A549 (cell line): ENCODE measurements at regions not wholly inside any gene's neighbourhood (a gene's known extent, or its start where the extent isn't known, plus 50 kb on each side); places are given as distances from the start of the nearest gene placed in this dataset.

Experiments
- CEBPB ChIP-seq, 2 experiments: fragments of >200 bp in 1 of 2; sonication (Bioruptor Twin) in 1 of 2; formaldehyde crosslinking in 1 of 2; IDR thresholded peaks; 2 replicates each; pipeline ENCODE4 v1.6.1; 2012 to 2016
- CHD2 ChIP-seq: fragments of 150-350 bp; IDR thresholded peaks from 2 replicates; pipeline ENCODE4 v1.6.1; 2014; ENCODE audit warnings: low read length; ENCODE audit not compliant: partially characterized antibody
- EHMT2 ChIP-seq: fragments of 200-600 bp; sonication (generic); IDR thresholded peaks from 2 replicates; pipeline ENCODE4 v1.6.1; 2016; ENCODE audit warnings: antibody characterized with exemption, low read depth, mild to moderate bottlenecking, moderate library complexity
- HEYL ChIP-seq: fragments of 250-450 bp; sonication (Bioruptor Pico); IDR thresholded peaks from 2 replicates; pipeline ENCODE4 v1.8.0; 2021; ENCODE audit warnings: mild to moderate bottlenecking, moderate library complexity
- HOXB5 ChIP-seq: fragments of 250-450 bp; sonication (Bioruptor Pico); IDR thresholded peaks from 2 replicates; pipeline ENCODE4 v1.5.0; 2020; ENCODE audit warnings: mild to moderate bottlenecking, moderate library complexity
- KDM1A ChIP-seq: fragments of 200-600 bp; sonication (generic); IDR thresholded peaks from 2 replicates; pipeline ENCODE4 v1.6.1; 2016; ENCODE audit warnings: low read depth, mild to moderate bottlenecking
- MAFK ChIP-seq: fragments of 450-650 bp; IDR thresholded peaks from 2 replicates; pipeline ENCODE4 v1.6.1; 2014; ENCODE audit not compliant: partially characterized antibody
- PBX3 ChIP-seq: IDR thresholded peaks from 2 replicates; pipeline ENCODE4 v1.6.1; 2012
- POLR2A ChIP-seq: IDR thresholded peaks from 2 replicates; pipeline ENCODE4 v1.6.1; 2012; ENCODE audit warnings: mild to moderate bottlenecking, low read length
- RAD21 ChIP-seq, 2 experiments: fragments of >200 bp in 1 of 2; sonication (Bioruptor Twin) in 1 of 2; formaldehyde crosslinking in 1 of 2; IDR thresholded peaks in 1 of 2; conservative IDR thresholded peaks in 1 of 2; 2 replicates in 1 of 2; 3 replicates in 1 of 2; pipeline ENCODE4 v1.6.1; 2012 to 2018; ENCODE audit warnings: inconsistent platforms in 1 of 2
- RFX5 ChIP-seq: fragments of 450-650 bp; IDR thresholded peaks from 2 replicates; pipeline ENCODE4 v1.7.1; 2014; ENCODE audit warnings: antibody characterized with exemption, mild to moderate bottlenecking, moderate library complexity
- TF ChIP-seq, protein P1 (sequence below): fragments of 250-450 bp; sonication (Bioruptor Pico); IDR thresholded peaks from 2 replicates; pipeline ENCODE4 v1.5.0; 2021; ENCODE audit warnings: mild to moderate bottlenecking, moderate library complexity, borderline replicate concordance
- TF ChIP-seq, protein P2 (sequence below): fragments of >200 bp; sonication (Bioruptor Twin); formaldehyde crosslinking; IDR thresholded peaks from 3 replicates; pipeline ENCODE4 v1.5.1; 2016
- TF ChIP-seq, protein P3 (sequence below): fragments of 200-600 bp; sonication (generic); IDR thresholded peaks from 2 replicates; pipeline ENCODE4 v1.6.1; 2016; ENCODE audit warnings: antibody characterized with exemption, mild to moderate bottlenecking, moderate library complexity

GRCh38 chr16:35144212-35144932 lies 1685.0 kb downstream of the TP53TG3F start:
- TF ChIP-seq KDM1A (no peak), HEYL (CRISPR knock-in tag) (no peak), RFX5 (no peak), HOXB5 (CRISPR knock-in tag) (no peak), POLR2A (no peak), PBX3 (no peak), RAD21 (conservative IDR thresholded peaks at IDR 0.05 in 1 of 2, IDR thresholded peaks at IDR 0.05 in 1 of 2) (no peak), MAFK (no peak), CHD2 (no peak), EHMT2 (no peak), CEBPB (IDR thresholded peaks at IDR 0.05) (no peak)
- TF ChIP-seq, protein P1, sequence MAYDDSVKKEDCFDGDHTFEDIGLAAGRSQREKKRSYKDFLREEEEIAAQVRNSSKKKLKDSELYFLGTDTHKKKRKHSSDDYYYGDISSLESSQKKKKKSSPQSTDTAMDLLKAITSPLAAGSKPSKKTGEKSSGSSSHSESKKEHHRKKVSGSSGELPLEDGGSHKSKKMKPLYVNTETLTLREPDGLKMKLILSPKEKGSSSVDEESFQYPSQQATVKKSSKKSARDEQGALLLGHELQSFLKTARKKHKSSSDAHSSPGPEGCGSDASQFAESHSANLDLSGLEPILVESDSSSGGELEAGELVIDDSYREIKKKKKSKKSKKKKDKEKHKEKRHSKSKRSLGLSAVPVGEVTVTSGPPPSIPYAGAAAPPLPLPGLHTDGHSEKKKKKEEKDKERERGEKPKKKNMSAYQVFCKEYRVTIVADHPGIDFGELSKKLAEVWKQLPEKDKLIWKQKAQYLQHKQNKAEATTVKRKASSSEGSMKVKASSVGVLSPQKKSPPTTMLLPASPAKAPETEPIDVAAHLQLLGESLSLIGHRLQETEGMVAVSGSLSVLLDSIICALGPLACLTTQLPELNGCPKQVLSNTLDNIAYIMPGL, result no peak
- TF ChIP-seq, protein P2, sequence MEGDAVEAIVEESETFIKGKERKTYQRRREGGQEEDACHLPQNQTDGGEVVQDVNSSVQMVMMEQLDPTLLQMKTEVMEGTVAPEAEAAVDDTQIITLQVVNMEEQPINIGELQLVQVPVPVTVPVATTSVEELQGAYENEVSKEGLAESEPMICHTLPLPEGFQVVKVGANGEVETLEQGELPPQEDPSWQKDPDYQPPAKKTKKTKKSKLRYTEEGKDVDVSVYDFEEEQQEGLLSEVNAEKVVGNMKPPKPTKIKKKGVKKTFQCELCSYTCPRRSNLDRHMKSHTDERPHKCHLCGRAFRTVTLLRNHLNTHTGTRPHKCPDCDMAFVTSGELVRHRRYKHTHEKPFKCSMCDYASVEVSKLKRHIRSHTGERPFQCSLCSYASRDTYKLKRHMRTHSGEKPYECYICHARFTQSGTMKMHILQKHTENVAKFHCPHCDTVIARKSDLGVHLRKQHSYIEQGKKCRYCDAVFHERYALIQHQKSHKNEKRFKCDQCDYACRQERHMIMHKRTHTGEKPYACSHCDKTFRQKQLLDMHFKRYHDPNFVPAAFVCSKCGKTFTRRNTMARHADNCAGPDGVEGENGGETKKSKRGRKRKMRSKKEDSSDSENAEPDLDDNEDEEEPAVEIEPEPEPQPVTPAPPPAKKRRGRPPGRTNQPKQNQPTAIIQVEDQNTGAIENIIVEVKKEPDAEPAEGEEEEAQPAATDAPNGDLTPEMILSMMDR, result no peak
- TF ChIP-seq, protein P3, sequence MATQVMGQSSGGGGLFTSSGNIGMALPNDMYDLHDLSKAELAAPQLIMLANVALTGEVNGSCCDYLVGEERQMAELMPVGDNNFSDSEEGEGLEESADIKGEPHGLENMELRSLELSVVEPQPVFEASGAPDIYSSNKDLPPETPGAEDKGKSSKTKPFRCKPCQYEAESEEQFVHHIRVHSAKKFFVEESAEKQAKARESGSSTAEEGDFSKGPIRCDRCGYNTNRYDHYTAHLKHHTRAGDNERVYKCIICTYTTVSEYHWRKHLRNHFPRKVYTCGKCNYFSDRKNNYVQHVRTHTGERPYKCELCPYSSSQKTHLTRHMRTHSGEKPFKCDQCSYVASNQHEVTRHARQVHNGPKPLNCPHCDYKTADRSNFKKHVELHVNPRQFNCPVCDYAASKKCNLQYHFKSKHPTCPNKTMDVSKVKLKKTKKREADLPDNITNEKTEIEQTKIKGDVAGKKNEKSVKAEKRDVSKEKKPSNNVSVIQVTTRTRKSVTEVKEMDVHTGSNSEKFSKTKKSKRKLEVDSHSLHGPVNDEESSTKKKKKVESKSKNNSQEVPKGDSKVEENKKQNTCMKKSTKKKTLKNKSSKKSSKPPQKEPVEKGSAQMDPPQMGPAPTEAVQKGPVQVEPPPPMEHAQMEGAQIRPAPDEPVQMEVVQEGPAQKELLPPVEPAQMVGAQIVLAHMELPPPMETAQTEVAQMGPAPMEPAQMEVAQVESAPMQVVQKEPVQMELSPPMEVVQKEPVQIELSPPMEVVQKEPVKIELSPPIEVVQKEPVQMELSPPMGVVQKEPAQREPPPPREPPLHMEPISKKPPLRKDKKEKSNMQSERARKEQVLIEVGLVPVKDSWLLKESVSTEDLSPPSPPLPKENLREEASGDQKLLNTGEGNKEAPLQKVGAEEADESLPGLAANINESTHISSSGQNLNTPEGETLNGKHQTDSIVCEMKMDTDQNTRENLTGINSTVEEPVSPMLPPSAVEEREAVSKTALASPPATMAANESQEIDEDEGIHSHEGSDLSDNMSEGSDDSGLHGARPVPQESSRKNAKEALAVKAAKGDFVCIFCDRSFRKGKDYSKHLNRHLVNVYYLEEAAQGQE, result no peak
